Muscle of leg (tissue), 3 donors: ENCODE measurements at regions not wholly inside any gene's neighbourhood (a gene's known extent, or its start where the extent isn't known, plus 50 kb on each side); places are given as distances from the start of the nearest gene placed in this dataset.

Experiments
- DNase-seq: peaks from one replicate; pipeline ENCODE4 v3.0.0; 2013
- H3K27ac ChIP-seq: one replicate; pipeline ENCODE4 v1.5.1; 2013; ENCODE audit warnings: mild to moderate bottlenecking, low read length, control low read depth
- H3K27me3 ChIP-seq: one replicate; pipeline ENCODE4 v1.6.1; 2013; ENCODE audit warnings: low read length; ENCODE audit not compliant: control insufficient read depth, insufficient read depth
- H3K36me3 ChIP-seq: one replicate; pipeline ENCODE4 v1.6.1; 2013; ENCODE audit warnings: low read length; ENCODE audit not compliant: control insufficient read depth, insufficient read depth
- H3K4me1 ChIP-seq: one replicate; pipeline ENCODE4 v1.6.1; 2013; ENCODE audit warnings: low read length; ENCODE audit not compliant: control insufficient read depth, insufficient read depth
- H3K4me3 ChIP-seq: one replicate; pipeline ENCODE4 v1.5.1; 2013; ENCODE audit warnings: low read length, control low read depth
- H3K9me3 ChIP-seq: replicated peaks from 2 replicates; pipeline ENCODE4 v1.6.1; 2013; ENCODE audit warnings: low read depth, low read length; ENCODE audit not compliant: control insufficient read depth
- WGBS: methylation state at CpG from one replicate; pipeline ENCODE4 v1.1.5; 2013; ENCODE audit warnings: missing lambda C conversion rate; ENCODE audit not compliant: insufficient coverage; 5-methylcytosine and 5-hydroxymethylcytosine counted together

- WGBS, result 43% methylated on average over 2 of the region's 8 CpGs
- Histone ChIP-seq H3K4me3 (no peak overlapping the region), H3K4me1 (peaks cover 7% of the 10 kb centered on the region), H3K36me3 (no peaks in the 10 kb centered on the region), H3K9me3 (no peaks in the 10 kb centered on the region), H3K27me3 (no peaks in the 10 kb centered on the region), H3K27ac (no peak overlapping the region)
- no peak for DNase-seq
Observed at GRCh38 chr20:51335329-51335841, 207.1 kb downstream of the NFATC2 start.

- DNase-seq, result no peak
- no peaks in the 10 kb centered on the region for H3K36me3 ChIP-seq
- peaks cover 6% of the 10 kb centered on the region for H3K4me1 ChIP-seq
- H3K4me3 ChIP-seq, result no peak overlapping the region
- H3K9me3 ChIP-seq, result no peaks in the 10 kb centered on the region
- 76% methylated on average over 9 of the region's 9 CpGs for WGBS
- no peaks in the 10 kb centered on the region for H3K27me3 ChIP-seq
- H3K27ac ChIP-seq, result no peak overlapping the region
Observed at GRCh38 chr20:51334609-51335008, 207.9 kb downstream of the NFATC2 start.

GRCh38 chr20:51333971-51334370, 208.5 kb downstream of the NFATC2 start:
- WGBS, result 91% methylated on average over 13 of the region's 14 CpGs
- no peak for DNase-seq
- Histone ChIP-seq H3K27me3 (no peaks in the 10 kb centered on the region), H3K4me1 (no peaks in the 10 kb centered on the region), H3K27ac (no peak overlapping the region), H3K4me3 (no peak overlapping the region), H3K36me3 (no peaks in the 10 kb centered on the region), H3K9me3 (no peaks in the 10 kb centered on the region)

- H3K27ac ChIP-seq, result no peak overlapping the region
- no peaks in the 10 kb centered on the region for H3K9me3 ChIP-seq
- WGBS, result 90% methylated on average over 3 of the region's 3 CpGs
- H3K36me3 ChIP-seq, result no peaks in the 10 kb centered on the region
- DNase-seq, result no peak
- H3K27me3 ChIP-seq, result peaks cover under 1% of the 10 kb centered on the region
- no peak overlapping the region for H3K4me3 ChIP-seq
- H3K4me1 ChIP-seq, result no peaks in the 10 kb centered on the region
Observed at GRCh38 chr20:51333446-51333845, 209.1 kb downstream of the NFATC2 start.

- WGBS, result 81% methylated on average over 13 of the region's 19 CpGs
- H3K4me3 ChIP-seq, result no peak overlapping the region
- no peaks in the 10 kb centered on the region for H3K4me1 ChIP-seq
- peaks cover 2% of the 10 kb centered on the region for H3K27me3 ChIP-seq
- DNase-seq, result no peak
- H3K36me3 ChIP-seq, result no peaks in the 10 kb centered on the region
- no peak overlapping the region for H3K27ac ChIP-seq
- H3K9me3 ChIP-seq, result no peaks in the 10 kb centered on the region
Observed at GRCh38 chr20:51331481-51331880, 211.0 kb downstream of the NFATC2 start.

GRCh38 chr20:51329845-51330244, 212.7 kb downstream of the NFATC2 start:
- no peak overlapping the region for H3K4me3 ChIP-seq
- H3K9me3 ChIP-seq, result no peaks in the 10 kb centered on the region
- H3K27me3 ChIP-seq, result peaks cover 2% of the 10 kb centered on the region
- no peaks in the 10 kb centered on the region for H3K4me1 ChIP-seq
- no peak for DNase-seq
- no peak overlapping the region for H3K27ac ChIP-seq
- 80% methylated on average over 1 of the region's 1 CpG for WGBS
- H3K36me3 ChIP-seq, result no peaks in the 10 kb centered on the region

- Histone ChIP-seq H3K27me3 (peaks cover 2% of the 10 kb centered on the region), H3K4me1 (no peaks in the 10 kb centered on the region), H3K4me3 (no peak overlapping the region), H3K27ac (peak overlapping the region; percentile 42), H3K9me3 (no peaks in the 10 kb centered on the region), H3K36me3 (no peaks in the 10 kb centered on the region)
- WGBS, result 51% methylated on average over 5 of the region's 17 CpGs
- peak; percentile 59 for DNase-seq
Observed at GRCh38 chr20:51327251-51327841, 215.2 kb downstream of the NFATC2 start.

GRCh38 chr20:51326201-51326819, 216.2 kb downstream of the NFATC2 start:
- Histone ChIP-seq H3K4me1 (no peaks in the 10 kb centered on the region), H3K9me3 (no peaks in the 10 kb centered on the region), H3K36me3 (no peaks in the 10 kb centered on the region), H3K27ac (no peak overlapping the region), H3K27me3 (peaks cover 2% of the 10 kb centered on the region), H3K4me3 (no peak overlapping the region)
- DNase-seq, result no peak
- 36% methylated on average over 4 of the region's 4 CpGs for WGBS

GRCh38 chr20:51322164-51322707, 220.3 kb downstream of the NFATC2 start:
- Histone ChIP-seq H3K36me3 (no peaks in the 10 kb centered on the region), H3K9me3 (no peaks in the 10 kb centered on the region), H3K27ac (no peak overlapping the region), H3K4me1 (no peaks in the 10 kb centered on the region), H3K4me3 (no peak overlapping the region), H3K27me3 (no peaks in the 10 kb centered on the region)
- no peak for DNase-seq
- 32% methylated on average over 8 of the region's 8 CpGs for WGBS

- Histone ChIP-seq H3K27me3 (no peaks in the 10 kb centered on the region), H3K4me1 (no peaks in the 10 kb centered on the region), H3K9me3 (no peaks in the 10 kb centered on the region), H3K36me3 (no peaks in the 10 kb centered on the region), H3K4me3 (no peak overlapping the region), H3K27ac (no peak overlapping the region)
- no peak for DNase-seq
- WGBS, result 55% methylated on average over 16 of the region's 17 CpGs
Observed at GRCh38 chr20:51321343-51322163, 221.0 kb downstream of the NFATC2 start.
